Body of pancreas (tissue), 4 donors: ENCODE measurements at regions not wholly inside any gene's neighbourhood (a gene's known extent, or its start where the extent isn't known, plus 50 kb on each side); places are given as distances from the start of the nearest gene placed in this dataset.

Experiments used
- CTCF ChIP-seq, 7 experiments: fragments of 450-650 bp in 4 of 7; fragments of 200-600 bp in 3 of 7; sonication (generic) in 3 of 7; IDR thresholded peaks; one replicate each; pipeline ENCODE4 v1.5.1; 2016 to 2019; ENCODE audit warnings: antibody characterized with exemption in 7 of 7
- POLR2A ChIP-seq, 3 donors: fragments of 450-650 bp; IDR thresholded peaks; one replicate each; pipeline ENCODE4 v1.6.1; 2016; ENCODE audit warnings: antibody characterized with exemption in 3 of 3, mild to moderate bottlenecking in 2 of 3

- TF ChIP-seq POLR2A (IDR thresholded peaks at IDR 0.05) (no peak), CTCF (IDR thresholded peaks at IDR 0.05) (no peak)
Observed at GRCh38 chr11:70739091-70739490, 340.8 kb downstream of the CTTN start.
